ENCODE measurements at regions not wholly inside any gene's neighbourhood (a gene's known extent, or its start where the extent isn't known, plus 50 kb on each side); places are given as distances from the start of the nearest gene placed in this dataset.

GRCh38 chr9:79135681-79136415 is 435.9 kb upstream of the TLE4 start:
- Histone ChIP-seq H3K36me3 (ENCODE audit: control insufficient read depth, insufficient read depth, low read length) (no peaks in the 10 kb centered on the region), H3K4me1 (ENCODE audit: control insufficient read depth, extremely low read depth, insufficient read depth, low read length) (no peaks in the 10 kb centered on the region), H3K27me3 (ENCODE audit: control insufficient read depth, insufficient read depth, low read length) (no peaks in the 10 kb centered on the region), H3K9ac (ENCODE audit: insufficient read depth, low read length) (no peak overlapping the region), H3K4me2 (ENCODE audit: extremely low read depth, insufficient read depth, low read length) (no peak overlapping the region), H3K79me2 (ENCODE audit: control insufficient read depth, insufficient read depth, low read length) (no peaks in the 10 kb centered on the region), H2AFZ (ENCODE audit: low read length) (no peak overlapping the region), H3K4me3 (replicated peaks in 1 of 4; ENCODE audit: control extremely low read depth in 1 of 4, insufficient read depth in 1 of 4, low read depth in 3 of 4, low read length in 4 of 4) (no peak overlapping the region), H3K27ac (ENCODE audit: insufficient read depth, low read length) (no peak overlapping the region), H3K9me3 (ENCODE audit: control insufficient read depth, insufficient read depth, low read depth, low read length) (no peaks in the 10 kb centered on the region), H4K20me1 (ENCODE audit: control insufficient read depth, extremely low read depth, insufficient read depth, low read length) (no peaks in the 10 kb centered on the region)
- no peak for DNase-seq (ENCODE audit: low read depth in 2 of 2)
- TF ChIP-seq EZH2 (IDR thresholded peaks at IDR 0.05; ENCODE audit: low read length, missing control alignments) = no peak
- no peak for TF ChIP-seq CTCF (conservative IDR thresholded peaks at IDR 0.05 in 1 of 2, IDR thresholded peaks at IDR 0.05 in 1 of 2; ENCODE audit: low read depth in 1 of 2, low read length in 2 of 2)

GRCh38 chr9:79140751-79141150 is 431.0 kb upstream of the TLE4 start:
- Histone ChIP-seq H3K9ac (ENCODE audit: insufficient read depth, low read length) (no peak overlapping the region), H3K4me3 (replicated peaks in 1 of 4; ENCODE audit: control extremely low read depth in 1 of 4, insufficient read depth in 1 of 4, low read depth in 3 of 4, low read length in 4 of 4) (no peak overlapping the region)
- TF ChIP-seq EZH2 (IDR thresholded peaks at IDR 0.05; ENCODE audit: low read length, missing control alignments) (no peak), CTCF (conservative IDR thresholded peaks at IDR 0.05 in 1 of 2, IDR thresholded peaks at IDR 0.05 in 1 of 2; ENCODE audit: low read depth in 1 of 2, low read length in 2 of 2) (no peak)

GRCh38 chr9:79143211-79143610 is 428.6 kb upstream of the TLE4 start:
- DNase-seq (ENCODE audit: low read depth in 2 of 2) = peak in 1 of 2 donors; percentile 25
- no peaks in the 10 kb centered on the region for H3K36me3 ChIP-seq (ENCODE audit: control insufficient read depth, insufficient read depth, low read length)
- TF ChIP-seq CTCF (conservative IDR thresholded peaks at IDR 0.05 in 1 of 2, IDR thresholded peaks at IDR 0.05 in 1 of 2; ENCODE audit: low read depth in 1 of 2, low read length in 2 of 2) (no peak), EZH2 (IDR thresholded peaks at IDR 0.05; ENCODE audit: low read length, missing control alignments) (no peak)

More at GRCh38 chr9:79140751-79141150, 431.0 kb upstream of the TLE4 start:
- no peaks in the 10 kb centered on the region for H3K27me3 ChIP-seq (ENCODE audit: control insufficient read depth, insufficient read depth, low read length)
- no peak for DNase-seq (ENCODE audit: low read depth in 2 of 2)
- H3K79me2 ChIP-seq (ENCODE audit: control insufficient read depth, insufficient read depth, low read length) = no peaks in the 10 kb centered on the region
- no peak overlapping the region for H3K27ac ChIP-seq (ENCODE audit: insufficient read depth, low read length)
- no peak overlapping the region for H3K4me2 ChIP-seq (ENCODE audit: extremely low read depth, insufficient read depth, low read length)
- no peak overlapping the region for H2AFZ ChIP-seq (ENCODE audit: low read length)
- H3K4me1 ChIP-seq (ENCODE audit: control insufficient read depth, extremely low read depth, insufficient read depth, low read length) = no peaks in the 10 kb centered on the region
- no peaks in the 10 kb centered on the region for H3K9me3 ChIP-seq (ENCODE audit: control insufficient read depth, insufficient read depth, low read depth, low read length)
- H4K20me1 ChIP-seq (ENCODE audit: control insufficient read depth, extremely low read depth, insufficient read depth, low read length) = no peaks in the 10 kb centered on the region
- H3K36me3 ChIP-seq (ENCODE audit: control insufficient read depth, insufficient read depth, low read length) = no peaks in the 10 kb centered on the region

More at GRCh38 chr9:79143211-79143610, 428.6 kb upstream of the TLE4 start:
- Histone ChIP-seq H2AFZ (ENCODE audit: low read length) (no peak overlapping the region), H4K20me1 (ENCODE audit: control insufficient read depth, extremely low read depth, insufficient read depth, low read length) (no peaks in the 10 kb centered on the region), H3K27me3 (ENCODE audit: control insufficient read depth, insufficient read depth, low read length) (no peaks in the 10 kb centered on the region), H3K27ac (ENCODE audit: insufficient read depth, low read length) (no peak overlapping the region), H3K79me2 (ENCODE audit: control insufficient read depth, insufficient read depth, low read length) (no peaks in the 10 kb centered on the region), H3K4me2 (ENCODE audit: extremely low read depth, insufficient read depth, low read length) (no peak overlapping the region), H3K9me3 (ENCODE audit: control insufficient read depth, insufficient read depth, low read depth, low read length) (no peaks in the 10 kb centered on the region), H3K4me3 (replicated peaks in 1 of 4; ENCODE audit: control extremely low read depth in 1 of 4, insufficient read depth in 1 of 4, low read depth in 3 of 4, low read length in 4 of 4) (no peak overlapping the region), H3K4me1 (ENCODE audit: control insufficient read depth, extremely low read depth, insufficient read depth, low read length) (no peaks in the 10 kb centered on the region), H3K9ac (ENCODE audit: insufficient read depth, low read length) (no peak overlapping the region)
